GM21360 (cell line): ENCODE measurements at regions not wholly inside any gene's neighbourhood (a gene's known extent, or its start where the extent isn't known, plus 50 kb on each side); places are given as distances from the start of the nearest gene placed in this dataset.
"Not testable (repeated sequence)": the region's sequence is repeated elsewhere in the genome, so short reads cannot be mapped to it uniquely, and the experiment has no call there.

Source experiments
- ATAC-seq: cut with Tn5 transposase; IDR thresholded peaks from one replicate; pipeline ENCODE4 v1.9.1; 2021; ENCODE audit warnings: mild to moderate bottlenecking, moderate library complexity; ENCODE audit not compliant: unreplicated experiment

GRCh38 chr4:133597251-133597650 is 448.2 kb downstream of the PCDH10 start:
- no peak for ATAC-seq

- no peak for ATAC-seq
Observed at GRCh38 chr4:133596459-133596858, 447.4 kb downstream of the PCDH10 start.

- no peak for ATAC-seq
Observed at GRCh38 chr4:133594390-133595207, 445.5 kb downstream of the PCDH10 start.

- ATAC-seq: no peak
Observed at GRCh38 chr4:133593764-133594163, 444.7 kb downstream of the PCDH10 start.

GRCh38 chr4:133592591-133592990 is 443.5 kb downstream of the PCDH10 start:
- ATAC-seq: no peak

GRCh38 chr4:133592106-133592505 is 443.0 kb downstream of the PCDH10 start:
- no peak for ATAC-seq

GRCh38 chr4:133588306-133588705 is 439.2 kb downstream of the PCDH10 start:
- no peak for ATAC-seq

- no peak for ATAC-seq
Observed at GRCh38 chr4:133585323-133585722, 436.2 kb downstream of the PCDH10 start.

- ATAC-seq: no peak
Observed at GRCh38 chr4:133584714-133585113, 435.6 kb downstream of the PCDH10 start.

- no peak for ATAC-seq
Observed at GRCh38 chr4:133581996-133582619, 433.0 kb downstream of the PCDH10 start.

- ATAC-seq: no peak
Observed at GRCh38 chr4:133574248-133574647, 425.2 kb downstream of the PCDH10 start.

GRCh38 chr4:133565379-133565778 is 416.3 kb downstream of the PCDH10 start:
- ATAC-seq: no peak

GRCh38 chr4:133559987-133560386 is 410.9 kb downstream of the PCDH10 start:
- no peak for ATAC-seq

- no peak for ATAC-seq
Observed at GRCh38 chr4:133555671-133556070, 406.6 kb downstream of the PCDH10 start.

- ATAC-seq: no peak
Observed at GRCh38 chr4:133550436-133550835, 401.3 kb downstream of the PCDH10 start.

- no peak for ATAC-seq
Observed at GRCh38 chr4:133544097-133544496, 395.0 kb downstream of the PCDH10 start.

- no peak for ATAC-seq
Observed at GRCh38 chr4:133537780-133538281, 388.7 kb downstream of the PCDH10 start.

- ATAC-seq: not testable (repeated sequence)
Observed at GRCh38 chr4:133534224-133534623, 385.1 kb downstream of the PCDH10 start.

GRCh38 chr4:133524369-133524768 is 375.3 kb downstream of the PCDH10 start:
- ATAC-seq: no peak

- ATAC-seq: no peak
Observed at GRCh38 chr4:133513901-133514300, 364.8 kb downstream of the PCDH10 start.

GRCh38 chr4:133498149-133498548 is 349.1 kb downstream of the PCDH10 start:
- ATAC-seq: no peak

- ATAC-seq: no peak
Observed at GRCh38 chr4:133493776-133494175, 344.7 kb downstream of the PCDH10 start.
